ENCODE measurements at regions not wholly inside any gene's neighbourhood (a gene's known extent, or its start where the extent isn't known, plus 50 kb on each side); places are given as distances from the start of the nearest gene placed in this dataset.
"Not testable (repeated sequence)": the region's sequence is repeated elsewhere in the genome, so short reads cannot be mapped to it uniquely, and the experiment has no call there.

DNA sequence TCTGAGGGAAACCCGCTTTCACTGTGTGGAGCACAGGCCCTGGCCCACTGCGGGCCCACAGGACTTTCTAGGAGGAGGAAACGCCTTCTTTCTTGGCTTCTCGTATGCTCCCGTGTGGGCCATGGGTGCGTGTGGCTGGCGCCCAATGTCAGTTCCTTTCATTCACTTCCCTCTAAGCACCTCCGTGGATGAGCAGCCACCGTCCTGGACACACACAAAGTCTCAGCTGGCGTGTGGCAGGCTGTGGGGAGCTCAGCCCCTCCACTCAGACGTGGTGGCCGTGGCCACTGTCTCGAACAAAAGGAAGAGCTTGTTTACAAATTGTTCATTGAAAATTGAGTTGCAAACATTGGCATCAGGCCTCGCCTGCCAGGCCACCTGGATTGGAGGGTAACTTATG lies 240.0 kb upstream of the SGCG start:
- Histone ChIP-seq H3K27me3 (ENCODE audit: control insufficient read depth, extremely low read depth, insufficient read depth, low read length) (no peaks in the 10 kb centered on the region), H3K4me3 (ENCODE audit: control insufficient read depth in 2 of 3, extremely low read depth in 1 of 3, insufficient read depth in 2 of 3, low read depth in 1 of 3, low read length in 3 of 3) (no peak overlapping the region), H3K4me1 (ENCODE audit: control insufficient read depth, extremely low read depth, insufficient read depth, low read length) (no peaks in the 10 kb centered on the region), H3K79me2 (ENCODE audit: control insufficient read depth, insufficient read depth, low read length) (no peaks in the 10 kb centered on the region), H2AFZ (ENCODE audit: control insufficient read depth, low read length) (no peak overlapping the region), H4K20me1 (ENCODE audit: control insufficient read depth, extremely low read depth, insufficient read depth, low read length) (no peaks in the 10 kb centered on the region), H3K36me3 (ENCODE audit: control insufficient read depth in 2 of 2, extremely low read depth in 1 of 2, insufficient read depth in 2 of 2, low read length in 2 of 2) (no peaks in the 10 kb centered on the region), H3K9me1 (ENCODE audit: control insufficient read depth, extremely low read depth, insufficient read depth, low read length) (no peaks in the 10 kb centered on the region), H3K27ac (ENCODE audit: control insufficient read depth, insufficient read depth, low read length) (no peak overlapping the region), H3K9me3 (ENCODE audit: control insufficient read depth, low read depth, low read length) (no peaks in the 10 kb centered on the region), H3K4me2 (ENCODE audit: control insufficient read depth, extremely low read depth, insufficient read depth, low read depth, low read length) (no peak overlapping the region), H3K9ac (ENCODE audit: control insufficient read depth, extremely low read depth, insufficient read depth, low read length) (no peak overlapping the region)
- dilution Hi-C loops (cut with MboI; ENCODE audit: extremely low pct_ligation_motif_present, low sequenced_read_pairs): no loop called here
- TF ChIP-seq, protein P1, sequence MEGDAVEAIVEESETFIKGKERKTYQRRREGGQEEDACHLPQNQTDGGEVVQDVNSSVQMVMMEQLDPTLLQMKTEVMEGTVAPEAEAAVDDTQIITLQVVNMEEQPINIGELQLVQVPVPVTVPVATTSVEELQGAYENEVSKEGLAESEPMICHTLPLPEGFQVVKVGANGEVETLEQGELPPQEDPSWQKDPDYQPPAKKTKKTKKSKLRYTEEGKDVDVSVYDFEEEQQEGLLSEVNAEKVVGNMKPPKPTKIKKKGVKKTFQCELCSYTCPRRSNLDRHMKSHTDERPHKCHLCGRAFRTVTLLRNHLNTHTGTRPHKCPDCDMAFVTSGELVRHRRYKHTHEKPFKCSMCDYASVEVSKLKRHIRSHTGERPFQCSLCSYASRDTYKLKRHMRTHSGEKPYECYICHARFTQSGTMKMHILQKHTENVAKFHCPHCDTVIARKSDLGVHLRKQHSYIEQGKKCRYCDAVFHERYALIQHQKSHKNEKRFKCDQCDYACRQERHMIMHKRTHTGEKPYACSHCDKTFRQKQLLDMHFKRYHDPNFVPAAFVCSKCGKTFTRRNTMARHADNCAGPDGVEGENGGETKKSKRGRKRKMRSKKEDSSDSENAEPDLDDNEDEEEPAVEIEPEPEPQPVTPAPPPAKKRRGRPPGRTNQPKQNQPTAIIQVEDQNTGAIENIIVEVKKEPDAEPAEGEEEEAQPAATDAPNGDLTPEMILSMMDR (optimal IDR thresholded peaks at IDR 0.05 in 1 of 3, IDR thresholded peaks at IDR 0.05 in 1 of 3, conservative IDR thresholded peaks at IDR 0.05 in 1 of 3; ENCODE audit: extremely low read depth in 1 of 3, insufficient read depth in 2 of 3, low read length in 3 of 3): no peak
- no peak for TF ChIP-seq EZH2 (IDR thresholded peaks at IDR 0.05; ENCODE audit: low read length)
- DNase-seq (ENCODE audit: low read depth, low spot score) (no peak), FAIRE-seq (no peak)

DNA sequence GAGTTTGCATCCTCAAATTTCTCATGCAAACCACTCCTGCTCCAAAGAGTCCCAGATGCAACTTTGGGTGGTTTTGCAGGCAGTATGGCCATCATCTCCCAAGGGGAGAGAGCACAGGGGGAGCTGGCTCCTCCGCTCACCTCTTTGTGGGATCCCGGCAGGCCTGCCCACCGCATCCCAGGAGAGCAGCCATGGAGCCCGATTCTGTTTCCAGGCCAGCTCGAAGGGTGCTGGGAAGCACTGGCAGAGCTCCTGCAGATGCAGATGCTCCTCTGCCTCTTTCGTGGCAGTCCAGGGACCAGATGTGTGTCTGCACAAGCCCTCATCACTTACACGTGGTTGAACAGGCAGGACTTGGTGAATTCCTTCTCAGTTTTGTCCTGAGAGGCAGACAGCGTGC lies 239.3 kb upstream of the SGCG start:
- H3K27ac ChIP-seq (ENCODE audit: control insufficient read depth, insufficient read depth, low read length); FAIRE-seq; H3K9me3 ChIP-seq (ENCODE audit: control insufficient read depth, low read depth, low read length); H4K20me1 ChIP-seq (ENCODE audit: control insufficient read depth, extremely low read depth, insufficient read depth, low read length); H3K27me3 ChIP-seq (ENCODE audit: control insufficient read depth, extremely low read depth, insufficient read depth, low read length); H3K36me3 ChIP-seq (ENCODE audit: control insufficient read depth in 2 of 2, extremely low read depth in 1 of 2, insufficient read depth in 2 of 2, low read length in 2 of 2); H2AFZ ChIP-seq (ENCODE audit: control insufficient read depth, low read length); H3K79me2 ChIP-seq (ENCODE audit: control insufficient read depth, insufficient read depth, low read length); DNase-seq (ENCODE audit: low read depth, low spot score); H3K9ac ChIP-seq (ENCODE audit: control insufficient read depth, extremely low read depth, insufficient read depth, low read length); H3K4me3 ChIP-seq (ENCODE audit: control insufficient read depth in 2 of 3, extremely low read depth in 1 of 3, insufficient read depth in 2 of 3, low read depth in 1 of 3, low read length in 3 of 3); H3K4me1 ChIP-seq (ENCODE audit: control insufficient read depth, extremely low read depth, insufficient read depth, low read length); dilution Hi-C loops (cut with MboI; ENCODE audit: extremely low pct_ligation_motif_present, low sequenced_read_pairs); H3K4me2 ChIP-seq (ENCODE audit: control insufficient read depth, extremely low read depth, insufficient read depth, low read depth, low read length); H3K9me1 ChIP-seq (ENCODE audit: control insufficient read depth, extremely low read depth, insufficient read depth, low read length): not testable (repeated sequence)

DNA sequence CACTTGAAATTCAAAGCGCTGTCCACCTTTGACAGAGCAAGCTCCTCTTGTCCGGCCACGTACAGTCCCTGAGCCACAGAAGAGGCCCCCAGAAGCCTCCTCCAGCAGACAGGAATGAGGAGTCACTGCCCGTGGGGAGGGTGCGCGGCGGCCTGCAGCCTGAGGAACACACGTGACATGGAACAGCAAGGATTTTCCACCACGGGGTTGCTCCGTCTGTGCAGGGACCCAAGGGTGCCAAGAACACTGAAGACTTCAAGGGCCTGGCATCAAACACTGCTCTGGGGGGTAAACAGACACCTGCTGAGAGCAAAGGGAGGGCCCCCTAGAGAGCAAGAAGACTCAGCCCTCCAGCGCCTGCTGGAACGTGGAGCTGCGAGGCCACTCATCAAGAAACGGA lies 237.9 kb upstream of the SGCG start:
- H3K27me3 ChIP-seq (ENCODE audit: control insufficient read depth, extremely low read depth, insufficient read depth, low read length); H3K9me3 ChIP-seq (ENCODE audit: control insufficient read depth, low read depth, low read length); H4K20me1 ChIP-seq (ENCODE audit: control insufficient read depth, extremely low read depth, insufficient read depth, low read length); H3K36me3 ChIP-seq (ENCODE audit: control insufficient read depth in 2 of 2, extremely low read depth in 1 of 2, insufficient read depth in 2 of 2, low read length in 2 of 2); H3K27ac ChIP-seq (ENCODE audit: control insufficient read depth, insufficient read depth, low read length); H3K9ac ChIP-seq (ENCODE audit: control insufficient read depth, extremely low read depth, insufficient read depth, low read length); H3K4me2 ChIP-seq (ENCODE audit: control insufficient read depth, extremely low read depth, insufficient read depth, low read depth, low read length); H3K9me1 ChIP-seq (ENCODE audit: control insufficient read depth, extremely low read depth, insufficient read depth, low read length); DNase-seq (ENCODE audit: low read depth, low spot score); H3K79me2 ChIP-seq (ENCODE audit: control insufficient read depth, insufficient read depth, low read length); dilution Hi-C loops (cut with MboI; ENCODE audit: extremely low pct_ligation_motif_present, low sequenced_read_pairs); H3K4me1 ChIP-seq (ENCODE audit: control insufficient read depth, extremely low read depth, insufficient read depth, low read length); H3K4me3 ChIP-seq (ENCODE audit: control insufficient read depth in 2 of 3, extremely low read depth in 1 of 3, insufficient read depth in 2 of 3, low read depth in 1 of 3, low read length in 3 of 3); H2AFZ ChIP-seq (ENCODE audit: control insufficient read depth, low read length); FAIRE-seq: not testable (repeated sequence)

Data from keratinocyte (primary cell).